K562 (cell line): ENCODE measurements at regions not wholly inside any gene's neighbourhood (a gene's known extent, or its start where the extent isn't known, plus 50 kb on each side); places are given as distances from the start of the nearest gene placed in this dataset.

ENCODE experiments used
- ATAC-seq: fragments of 200-7000 bp; cut with Tn5 transposase; 3 replicates; pipeline ENCODE4 v1.9.1; 2020; ENCODE audit warnings: moderate library complexity
- BruUV-seq: library from RNA; stranded (reverse); fragments of 400-500 nt; replicated peaks from 2 replicates; lab custom pipeline; 2021; lab: Mats Ljungman, UMichigan
- CTCF ChIA-PET: fragments of 300-600 bp; formaldehyde crosslinking; extraction: SDS; loops from one replicate; lab custom pipeline; 2021; ENCODE audit warnings: low intra/inter-chr PET ratio; lab: Yijun Ruan, JAX
- POLR2A ChIA-PET: fragments of 300-600, 350-650 bp; sonication (Branson Sonifier 250); formaldehyde crosslinking; extraction: SDS; loops from one replicate; lab custom pipeline; 2021; ENCODE audit warnings: antibody characterized with exemption, inconsistent platforms; lab: Yijun Ruan, JAX
- DNase-seq, 4 experiments: peaks; one replicate each; pipeline versions ENCODE4 v3.0.0 to v3.0.0-alpha.2; 2011 to 2018; ENCODE audit warnings: low spot score in 3 of 4, mixed read lengths in 3 of 4; ENCODE audit errors: extremely low read depth in 1 of 4
- FAIRE-seq: peaks from 2 replicates; lab custom pipeline; 2011; peaks lifted over from hg19 to GRCh38; lab: Jason Lieb, UNC
- H2AFZ ChIP-seq: 2 replicates; pipeline ENCODE4 v1.6.0; 2011; ENCODE audit warnings: low read depth, low read length, control low read depth, inconsistent platforms
- H3K27ac ChIP-seq: fragments of 200-600 bp; 3 replicates; pipeline ENCODE4 v1.8.0; 2011; ENCODE audit warnings: low read depth, mild to moderate bottlenecking, control low read depth, inconsistent platforms, low read length, moderate library complexity, mixed read lengths; ENCODE audit errors: extremely low read depth
- H3K27me3 ChIP-seq, 2 experiments: fragments of 300-600 bp in 1 of 2; 2 replicates in 1 of 2; 3 replicates in 1 of 2; pipeline versions ENCODE4 v1.6.0 to v1.8.0; 2011; ENCODE audit warnings: inconsistent platforms in 2 of 2, low read length in 2 of 2, mild to moderate bottlenecking in 1 of 2, mixed read lengths in 1 of 2, moderate library complexity in 1 of 2; ENCODE audit not compliant: control insufficient read depth in 2 of 2, insufficient read depth in 2 of 2
- H3K36me3 ChIP-seq: fragments of 300-600 bp; 3 replicates; pipeline ENCODE4 v1.8.0; 2011; ENCODE audit warnings: mild to moderate bottlenecking, low read length, inconsistent platforms; ENCODE audit not compliant: control insufficient read depth, insufficient read depth
- H3K4me1 ChIP-seq, 2 experiments: fragments of 200-600 bp in 1 of 2; replicated peaks in 1 of 2; 2 replicates in 1 of 2; 3 replicates in 1 of 2; pipeline versions ENCODE4 v1.5.1 to v1.8.0; 2011; ENCODE audit warnings: inconsistent platforms in 2 of 2, low read length in 2 of 2, mild to moderate bottlenecking in 1 of 2, mixed read lengths in 1 of 2, moderate library complexity in 1 of 2; ENCODE audit not compliant: control insufficient read depth in 2 of 2, insufficient read depth in 2 of 2
- H3K4me2 ChIP-seq: 2 replicates; pipeline ENCODE4 v1.6.1; 2011; ENCODE audit warnings: low read length, control low read depth, inconsistent platforms, mixed read lengths; ENCODE audit not compliant: insufficient read depth
- H3K4me3 ChIP-seq: fragments of 200-600 bp; sonication (generic), shearing (Covaris generic); 2 replicates; pipeline ENCODE4 v1.5.1; 2016; ENCODE audit warnings: control low read depth, inconsistent platforms
- H3K79me2 ChIP-seq: fragments of 200-600 bp; 3 replicates; pipeline ENCODE4 v1.8.0; 2011; ENCODE audit warnings: low read length, inconsistent platforms; ENCODE audit not compliant: control insufficient read depth, insufficient read depth
- H3K9ac ChIP-seq, 2 experiments: 2 replicates each; pipeline versions ENCODE4 v1.6.0 to v1.6.1; 2011; ENCODE audit warnings: low read depth in 2 of 2, low read length in 2 of 2, control low read depth in 1 of 2, inconsistent platforms in 1 of 2, mild to moderate bottlenecking in 1 of 2, mixed read lengths in 1 of 2; ENCODE audit not compliant: insufficient read depth in 1 of 2
- H3K9me1 ChIP-seq: one replicate; pipeline ENCODE4 v1.6.0; 2011; ENCODE audit warnings: inconsistent platforms, mild to moderate bottlenecking, low read length, moderate library complexity; ENCODE audit not compliant: control insufficient read depth, insufficient read depth
- H3K9me3 ChIP-seq: replicated peaks from 2 replicates; pipeline ENCODE4 v1.5.1; 2011; ENCODE audit warnings: low read depth, low read length, inconsistent platforms; ENCODE audit not compliant: control insufficient read depth, insufficient read depth
- H4K20me1 ChIP-seq: replicated peaks from 2 replicates; pipeline ENCODE4 v1.6.1; 2011; ENCODE audit warnings: low read length, inconsistent platforms, mixed read lengths; ENCODE audit not compliant: control insufficient read depth, insufficient read depth
- CCNT2 ChIP-seq: IDR thresholded peaks from 2 replicates; pipeline ENCODE4 v1.6.1; 2011; ENCODE audit warnings: borderline replicate concordance, low read depth, mild to moderate bottlenecking, moderate library complexity, mixed read lengths, low read length; ENCODE audit not compliant: insufficient read length; ENCODE audit errors: extremely low read depth
- SMARCA4 ChIP-seq: fragments of 450-650 bp; IDR thresholded peaks from 2 replicates; pipeline ENCODE4 v1.6.1; 2016
- UBTF ChIP-seq, 2 experiments: IDR thresholded peaks; 2 replicates each; pipeline ENCODE4 v1.6.1; 2012; ENCODE audit warnings: improper control_type of control experiment in 2 of 2, low read depth in 2 of 2, low read length in 2 of 2, borderline replicate concordance in 1 of 2
- whole genome bisulfite sequencing: fragments of 100-300 bp; shearing (Covaris generic); methylation state at CpG from one replicate; pipeline ENCODE4 v1.1.6; 2016; ENCODE audit warnings: low coverage, mixed read lengths; ENCODE audit not compliant: insufficient coverage; ENCODE audit errors: missing lambda C conversion rate; 5-methylcytosine and 5-hydroxymethylcytosine counted together
- in situ Hi-C: fragments of 300-500 bp; cut with MboI; formaldehyde crosslinking; loops from 4 replicates; pipeline ENCODE4 v1.15.0; 2018; ENCODE audit warnings: inconsistent platforms, mixed read lengths
- intact Hi-C: fragments of 100-400 bp; cut with micrococcal nuclease; formaldehyde crosslinking; loops from 2 replicates; pipeline ENCODE4 v1.14.2; 2022
- TF ChIP-seq, protein P1 (sequence below): fragments of 450-650 bp; IDR thresholded peaks from 2 replicates; pipeline ENCODE4 v1.6.1; 2016; ENCODE audit warnings: low read depth
- TF ChIP-seq, protein P2 (sequence below): fragments of 250-450 bp; sonication (Bioruptor Pico); IDR thresholded peaks from 2 replicates; pipeline ENCODE4 v1.4.0; 2020
- TF ChIP-seq, protein P3 (sequence below): fragments of 450-650 bp; IDR thresholded peaks from 2 replicates; pipeline ENCODE4 v1.7.1; 2018; ENCODE audit warnings: mild to moderate bottlenecking, low read depth; ENCODE audit not compliant: partially characterized antibody

GRCh38 chr17:71993363-71993762, 127.5 kb upstream of the SOX9 start:
- no peak for ATAC-seq
- no peaks in the 10 kb centered on the region for H3K27me3 ChIP-seq
- FAIRE-seq = no peak
- H2AFZ ChIP-seq = no peak overlapping the region
- in situ Hi-C loops = no loop called here
- H4K20me1 ChIP-seq = no peaks in the 10 kb centered on the region
- H3K9me1 ChIP-seq = no peaks in the 10 kb centered on the region
- no peak for DNase-seq
- H3K9me3 ChIP-seq = no peaks in the 10 kb centered on the region
- intact Hi-C loops = no loop called here
- H3K79me2 ChIP-seq = no peaks in the 10 kb centered on the region
- 0% methylated on average over 8 of the region's 8 CpGs for WGBS
- POLR2A ChIA-PET = no interaction called here
- H3K27ac ChIP-seq = no peak overlapping the region
- CTCF ChIA-PET = no interaction called here
- no peaks in the 10 kb centered on the region for H3K4me1 ChIP-seq
- no TSS peak for BruUV-seq
- no peak overlapping the region for H3K4me2 ChIP-seq
- no peak overlapping the region for H3K9ac ChIP-seq
- no peak overlapping the region for H3K4me3 ChIP-seq
- H3K36me3 ChIP-seq = no peaks in the 10 kb centered on the region
- TF ChIP-seq, protein P1, sequence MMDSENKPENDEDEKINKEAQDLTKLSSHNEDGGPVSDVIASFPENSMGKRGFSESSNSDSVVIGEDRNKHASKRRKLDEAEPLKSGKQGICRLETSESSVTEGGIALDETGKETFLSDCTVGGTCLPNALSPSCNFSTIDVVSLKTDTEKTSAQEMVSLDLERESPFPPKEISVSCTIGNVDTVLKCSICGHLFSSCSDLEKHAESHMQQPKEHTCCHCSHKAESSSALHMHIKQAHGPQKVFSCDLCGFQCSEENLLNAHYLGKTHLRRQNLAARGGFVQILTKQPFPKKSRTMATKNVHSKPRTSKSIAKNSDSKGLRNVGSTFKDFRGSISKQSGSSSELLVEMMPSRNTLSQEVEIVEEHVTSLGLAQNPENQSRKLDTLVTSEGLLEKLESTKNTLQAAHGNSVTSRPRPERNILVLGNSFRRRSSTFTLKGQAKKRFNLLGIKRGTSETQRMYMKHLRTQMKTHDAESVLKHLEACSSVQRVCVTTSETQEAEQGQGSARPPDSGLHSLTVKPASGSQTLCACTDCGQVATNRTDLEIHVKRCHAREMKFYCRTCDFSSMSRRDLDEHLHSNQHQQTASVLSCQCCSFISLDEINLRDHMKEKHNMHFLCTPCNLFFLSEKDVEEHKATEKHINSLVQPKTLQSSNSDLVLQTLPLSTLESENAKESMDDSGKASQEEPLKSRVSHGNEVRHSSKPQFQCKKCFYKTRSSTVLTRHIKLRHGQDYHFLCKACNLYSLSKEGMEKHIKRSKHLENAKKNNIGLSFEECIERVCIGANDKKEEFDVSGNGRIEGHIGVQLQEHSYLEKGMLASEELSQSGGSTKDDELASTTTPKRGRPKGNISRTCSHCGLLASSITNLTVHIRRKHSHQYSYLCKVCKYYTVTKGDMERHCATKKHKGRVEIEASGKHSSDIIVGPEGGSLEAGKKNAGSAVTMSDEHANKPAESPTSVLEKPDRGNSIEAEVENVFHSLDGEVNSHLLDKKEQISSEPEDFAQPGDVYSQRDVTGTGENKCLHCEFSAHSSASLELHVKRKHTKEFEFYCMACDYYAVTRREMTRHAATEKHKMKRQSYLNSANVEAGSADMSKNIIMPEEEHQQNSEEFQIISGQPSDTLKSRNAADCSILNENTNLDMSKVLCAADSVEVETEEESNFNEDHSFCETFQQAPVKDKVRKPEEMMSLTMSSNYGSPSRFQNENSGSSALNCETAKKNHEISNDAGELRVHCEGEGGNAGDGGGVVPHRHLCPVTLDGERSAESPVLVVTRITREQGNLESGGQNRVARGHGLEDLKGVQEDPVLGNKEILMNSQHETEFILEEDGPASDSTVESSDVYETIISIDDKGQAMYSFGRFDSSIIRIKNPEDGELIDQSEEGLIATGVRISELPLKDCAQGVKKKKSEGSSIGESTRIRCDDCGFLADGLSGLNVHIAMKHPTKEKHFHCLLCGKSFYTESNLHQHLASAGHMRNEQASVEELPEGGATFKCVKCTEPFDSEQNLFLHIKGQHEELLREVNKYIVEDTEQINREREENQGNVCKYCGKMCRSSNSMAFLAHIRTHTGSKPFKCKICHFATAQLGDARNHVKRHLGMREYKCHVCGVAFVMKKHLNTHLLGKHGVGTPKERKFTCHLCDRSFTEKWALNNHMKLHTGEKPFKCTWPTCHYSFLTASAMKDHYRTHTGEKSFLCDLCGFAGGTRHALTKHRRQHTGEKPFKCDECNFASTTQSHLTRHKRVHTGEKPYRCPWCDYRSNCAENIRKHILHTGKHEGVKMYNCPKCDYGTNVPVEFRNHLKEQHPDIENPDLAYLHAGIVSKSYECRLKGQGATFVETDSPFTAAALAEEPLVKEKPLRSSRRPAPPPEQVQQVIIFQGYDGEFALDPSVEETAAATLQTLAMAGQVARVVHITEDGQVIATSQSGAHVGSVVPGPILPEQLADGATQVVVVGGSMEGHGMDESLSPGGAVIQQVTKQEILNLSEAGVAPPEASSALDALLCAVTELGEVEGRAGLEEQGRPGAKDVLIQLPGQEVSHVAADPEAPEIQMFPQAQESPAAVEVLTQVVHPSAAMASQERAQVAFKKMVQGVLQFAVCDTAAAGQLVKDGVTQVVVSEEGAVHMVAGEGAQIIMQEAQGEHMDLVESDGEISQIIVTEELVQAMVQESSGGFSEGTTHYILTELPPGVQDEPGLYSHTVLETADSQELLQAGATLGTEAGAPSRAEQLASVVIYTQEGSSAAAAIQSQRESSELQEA = no peak
- no peak for TF ChIP-seq CCNT2
- TF ChIP-seq, protein P2, sequence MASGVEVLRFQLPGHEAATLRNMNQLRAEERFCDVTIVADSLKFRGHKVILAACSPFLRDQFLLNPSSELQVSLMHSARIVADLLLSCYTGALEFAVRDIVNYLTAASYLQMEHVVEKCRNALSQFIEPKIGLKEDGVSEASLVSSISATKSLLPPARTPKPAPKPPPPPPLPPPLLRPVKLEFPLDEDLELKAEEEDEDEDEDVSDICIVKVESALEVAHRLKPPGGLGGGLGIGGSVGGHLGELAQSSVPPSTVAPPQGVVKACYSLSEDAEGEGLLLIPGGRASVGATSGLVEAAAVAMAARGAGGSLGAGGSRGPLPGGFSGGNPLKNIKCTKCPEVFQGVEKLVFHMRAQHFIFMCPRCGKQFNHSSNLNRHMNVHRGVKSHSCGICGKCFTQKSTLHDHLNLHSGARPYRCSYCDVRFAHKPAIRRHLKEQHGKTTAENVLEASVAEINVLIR (CRISPR knock-in tag) = no peak
- TF ChIP-seq SMARCA4 = no peak
- TF ChIP-seq, protein P3, sequence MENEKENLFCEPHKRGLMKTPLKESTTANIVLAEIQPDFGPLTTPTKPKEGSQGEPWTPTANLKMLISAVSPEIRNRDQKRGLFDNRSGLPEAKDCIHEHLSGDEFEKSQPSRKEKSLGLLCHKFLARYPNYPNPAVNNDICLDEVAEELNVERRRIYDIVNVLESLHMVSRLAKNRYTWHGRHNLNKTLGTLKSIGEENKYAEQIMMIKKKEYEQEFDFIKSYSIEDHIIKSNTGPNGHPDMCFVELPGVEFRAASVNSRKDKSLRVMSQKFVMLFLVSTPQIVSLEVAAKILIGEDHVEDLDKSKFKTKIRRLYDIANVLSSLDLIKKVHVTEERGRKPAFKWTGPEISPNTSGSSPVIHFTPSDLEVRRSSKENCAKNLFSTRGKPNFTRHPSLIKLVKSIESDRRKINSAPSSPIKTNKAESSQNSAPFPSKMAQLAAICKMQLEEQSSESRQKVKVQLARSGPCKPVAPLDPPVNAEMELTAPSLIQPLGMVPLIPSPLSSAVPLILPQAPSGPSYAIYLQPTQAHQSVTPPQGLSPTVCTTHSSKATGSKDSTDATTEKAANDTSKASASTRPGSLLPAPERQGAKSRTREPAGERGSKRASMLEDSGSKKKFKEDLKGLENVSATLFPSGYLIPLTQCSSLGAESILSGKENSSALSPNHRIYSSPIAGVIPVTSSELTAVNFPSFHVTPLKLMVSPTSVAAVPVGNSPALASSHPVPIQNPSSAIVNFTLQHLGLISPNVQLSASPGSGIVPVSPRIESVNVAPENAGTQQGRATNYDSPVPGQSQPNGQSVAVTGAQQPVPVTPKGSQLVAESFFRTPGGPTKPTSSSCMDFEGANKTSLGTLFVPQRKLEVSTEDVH = no peak
- TF ChIP-seq UBTF (IDR thresholded peaks at IDR 0.05; ENCODE audit: borderline replicate concordance in 1 of 2, low read depth in 2 of 2, low read length in 2 of 2) = no peak
